ENCODE measurements at regions not wholly inside any gene's neighbourhood (a gene's known extent, or its start where the extent isn't known, plus 50 kb on each side); places are given as distances from the start of the nearest gene placed in this dataset.

GRCh38 chr5:103904651-103905050 is 342.1 kb upstream of the NUDT12 start:
- TF ChIP-seq, protein P1, sequence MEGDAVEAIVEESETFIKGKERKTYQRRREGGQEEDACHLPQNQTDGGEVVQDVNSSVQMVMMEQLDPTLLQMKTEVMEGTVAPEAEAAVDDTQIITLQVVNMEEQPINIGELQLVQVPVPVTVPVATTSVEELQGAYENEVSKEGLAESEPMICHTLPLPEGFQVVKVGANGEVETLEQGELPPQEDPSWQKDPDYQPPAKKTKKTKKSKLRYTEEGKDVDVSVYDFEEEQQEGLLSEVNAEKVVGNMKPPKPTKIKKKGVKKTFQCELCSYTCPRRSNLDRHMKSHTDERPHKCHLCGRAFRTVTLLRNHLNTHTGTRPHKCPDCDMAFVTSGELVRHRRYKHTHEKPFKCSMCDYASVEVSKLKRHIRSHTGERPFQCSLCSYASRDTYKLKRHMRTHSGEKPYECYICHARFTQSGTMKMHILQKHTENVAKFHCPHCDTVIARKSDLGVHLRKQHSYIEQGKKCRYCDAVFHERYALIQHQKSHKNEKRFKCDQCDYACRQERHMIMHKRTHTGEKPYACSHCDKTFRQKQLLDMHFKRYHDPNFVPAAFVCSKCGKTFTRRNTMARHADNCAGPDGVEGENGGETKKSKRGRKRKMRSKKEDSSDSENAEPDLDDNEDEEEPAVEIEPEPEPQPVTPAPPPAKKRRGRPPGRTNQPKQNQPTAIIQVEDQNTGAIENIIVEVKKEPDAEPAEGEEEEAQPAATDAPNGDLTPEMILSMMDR (optimal IDR thresholded peaks at IDR 0.05 in 1 of 3, IDR thresholded peaks at IDR 0.05 in 1 of 3, conservative IDR thresholded peaks at IDR 0.05 in 1 of 3; ENCODE audit: extremely low read depth in 1 of 3, insufficient read depth in 2 of 3, low read length in 3 of 3) = no peak
- TF ChIP-seq EZH2 (IDR thresholded peaks at IDR 0.05; ENCODE audit: low read length) = no peak
